AG04450 (cell line): ENCODE measurements at regions not wholly inside any gene's neighbourhood (a gene's known extent, or its start where the extent isn't known, plus 50 kb on each side); places are given as distances from the start of the nearest gene placed in this dataset.

Source experiments
- CTCF ChIA-PET: fragments of 300-600, 350-600 bp; formaldehyde crosslinking; extraction: SDS; loops from one replicate; lab custom pipeline; 2022; ENCODE audit warnings: antibody characterized with exemption, inconsistent platforms; lab: Charles Lee
- POLR2A ChIA-PET: fragments of 350-600 bp; formaldehyde crosslinking; extraction: SDS; loops from one replicate; lab custom pipeline; 2021; ENCODE audit warnings: antibody characterized with exemption, inconsistent platforms; lab: Yijun Ruan, JAX
- DNase-seq: peaks from one replicate; pipeline ENCODE4 v3.0.0-alpha.2; 2011; ENCODE audit warnings: low read depth, low spot score
- H3K27ac ChIP-seq: one replicate; pipeline ENCODE4 v1.5.1; 2012; ENCODE audit warnings: low read depth, low read length, control low read depth
- H3K27me3 ChIP-seq: one replicate; pipeline ENCODE4 v1.6.0; 2012; ENCODE audit warnings: low read length; ENCODE audit not compliant: control insufficient read depth, insufficient read depth
- H3K4me3 ChIP-seq: 2 replicates; pipeline ENCODE4 v1.5.1; 2011; ENCODE audit warnings: mild to moderate bottlenecking, low read depth, low read length, control low read depth
- H3K9me3 ChIP-seq: 2 replicates; pipeline ENCODE4 v1.5.1; 2012; ENCODE audit warnings: low read length; ENCODE audit not compliant: control insufficient read depth, insufficient read depth
- CTCF ChIP-seq: IDR thresholded peaks from 2 replicates; pipeline ENCODE4 v1.5.1; 2011; ENCODE audit warnings: low read depth, low read length, control low read depth, inconsistent platforms

- Histone ChIP-seq H3K9me3 (no peaks in the 10 kb centered on the region), H3K4me3 (no peak overlapping the region), H3K27ac (no peak overlapping the region), H3K27me3 (no peaks in the 10 kb centered on the region)
- no peak for DNase-seq
- CTCF ChIA-PET = no interaction called here
- POLR2A ChIA-PET = no interaction called here
- TF ChIP-seq CTCF = no peak
Measured at GRCh38 chr3:103337179-103337845, 902.5 kb downstream of the ZPLD1 start.

- no peak overlapping the region for H3K27ac ChIP-seq
- ChIA-PET POLR2A (no interaction called here), CTCF (interaction anchor here (0.5 kb wide), 1 partner anchor 154 kb away, joined by 4 read pairs; no protein-coding TSS in a partner anchor)
- H3K27me3 ChIP-seq = no peaks in the 10 kb centered on the region
- no peak overlapping the region for H3K4me3 ChIP-seq
- no peak for TF ChIP-seq CTCF
- H3K9me3 ChIP-seq = no peaks in the 10 kb centered on the region; the same call in 1 of the 2 replicates
- DNase-seq = no peak
Measured at GRCh38 chr3:103341078-103341606, 906.3 kb downstream of the ZPLD1 start.

GRCh38 chr3:103342205-103342731 is 907.5 kb downstream of the ZPLD1 start:
- ChIA-PET CTCF (no interaction called here), POLR2A (no interaction called here)
- no peak for TF ChIP-seq CTCF
- no peak overlapping the region for H3K4me3 ChIP-seq
- H3K27ac ChIP-seq = no peak overlapping the region
- no peaks in the 10 kb centered on the region for H3K27me3 ChIP-seq
- DNase-seq = no peak
- no peaks in the 10 kb centered on the region; the same call in 1 of the 2 replicates for H3K9me3 ChIP-seq

- Histone ChIP-seq H3K27ac (no peak overlapping the region), H3K27me3 (no peaks in the 10 kb centered on the region), H3K4me3 (no peak overlapping the region), H3K9me3 (no peaks in the 10 kb centered on the region)
- POLR2A ChIA-PET = no interaction called here
- CTCF ChIA-PET = no interaction called here
- DNase-seq = no peak
- no peak for TF ChIP-seq CTCF
Measured at GRCh38 chr3:103349760-103350159, 914.9 kb downstream of the ZPLD1 start.

GRCh38 chr3:103365467-103365866 is 930.7 kb downstream of the ZPLD1 start:
- H3K4me3 ChIP-seq = no peak overlapping the region
- CTCF ChIA-PET = no interaction called here
- DNase-seq = no peak
- no peak for TF ChIP-seq CTCF
- H3K27me3 ChIP-seq = no peaks in the 10 kb centered on the region
- H3K27ac ChIP-seq = no peak overlapping the region
- H3K9me3 ChIP-seq = no peaks in the 10 kb centered on the region
- POLR2A ChIA-PET = no interaction called here
